ENCODE measurements at regions not wholly inside any gene's neighbourhood (a gene's known extent, or its start where the extent isn't known, plus 50 kb on each side); places are given as distances from the start of the nearest gene placed in this dataset.

DNA sequence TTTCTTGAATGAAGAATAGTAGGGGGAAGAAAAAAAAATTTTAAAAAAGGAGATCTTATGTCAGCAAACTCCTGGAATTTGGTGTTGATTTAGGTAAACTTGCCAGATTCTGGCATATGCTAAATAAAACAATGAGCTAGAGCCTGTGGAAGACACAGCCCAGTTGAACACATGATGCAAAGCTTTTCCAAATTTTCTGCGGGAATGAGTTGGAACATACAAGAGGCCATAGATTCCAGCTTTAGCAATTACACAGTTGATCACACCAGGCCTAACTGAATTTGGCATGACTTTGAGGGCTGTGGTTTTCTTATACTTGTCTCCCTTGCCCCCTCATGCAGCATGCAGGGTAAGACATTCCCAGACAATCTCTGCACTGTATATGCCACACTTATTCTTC is 297.0 kb downstream of the SH3GL2 start:
- no peak overlapping the region for H3K4me3 Mint-ChIP-seq (ENCODE audit: unreplicated experiment)
- H3K27me3 Mint-ChIP-seq (ENCODE audit: low read depth), result peaks cover 2% of the 10 kb centered on the region
- DNase-seq (ENCODE audit: low spot score), result no peak
- peaks cover 6% of the 10 kb centered on the region for H3K9me3 Mint-ChIP-seq (ENCODE audit: low read depth)
- H3K27ac Mint-ChIP-seq (ENCODE audit: unreplicated experiment), result no peak overlapping the region
- TF ChIP-seq, protein P1, sequence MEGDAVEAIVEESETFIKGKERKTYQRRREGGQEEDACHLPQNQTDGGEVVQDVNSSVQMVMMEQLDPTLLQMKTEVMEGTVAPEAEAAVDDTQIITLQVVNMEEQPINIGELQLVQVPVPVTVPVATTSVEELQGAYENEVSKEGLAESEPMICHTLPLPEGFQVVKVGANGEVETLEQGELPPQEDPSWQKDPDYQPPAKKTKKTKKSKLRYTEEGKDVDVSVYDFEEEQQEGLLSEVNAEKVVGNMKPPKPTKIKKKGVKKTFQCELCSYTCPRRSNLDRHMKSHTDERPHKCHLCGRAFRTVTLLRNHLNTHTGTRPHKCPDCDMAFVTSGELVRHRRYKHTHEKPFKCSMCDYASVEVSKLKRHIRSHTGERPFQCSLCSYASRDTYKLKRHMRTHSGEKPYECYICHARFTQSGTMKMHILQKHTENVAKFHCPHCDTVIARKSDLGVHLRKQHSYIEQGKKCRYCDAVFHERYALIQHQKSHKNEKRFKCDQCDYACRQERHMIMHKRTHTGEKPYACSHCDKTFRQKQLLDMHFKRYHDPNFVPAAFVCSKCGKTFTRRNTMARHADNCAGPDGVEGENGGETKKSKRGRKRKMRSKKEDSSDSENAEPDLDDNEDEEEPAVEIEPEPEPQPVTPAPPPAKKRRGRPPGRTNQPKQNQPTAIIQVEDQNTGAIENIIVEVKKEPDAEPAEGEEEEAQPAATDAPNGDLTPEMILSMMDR (IDR thresholded peaks at IDR 0.05), result no peak
- H3K4me1 Mint-ChIP-seq (ENCODE audit: low read depth), result peaks cover 9% of the 10 kb centered on the region
- H3K36me3 Mint-ChIP-seq (ENCODE audit: low read depth), result peaks cover 2% of the 10 kb centered on the region

- Mint-ChIP-seq H3K9me3 (ENCODE audit: low read depth) (peaks cover 6% of the 10 kb centered on the region), H3K4me1 (ENCODE audit: low read depth) (peaks cover 15% of the 10 kb centered on the region), H3K4me3 (ENCODE audit: unreplicated experiment) (no peak overlapping the region), H3K27me3 (ENCODE audit: low read depth) (peaks cover 2% of the 10 kb centered on the region), H3K36me3 (ENCODE audit: low read depth) (peaks cover 2% of the 10 kb centered on the region), H3K27ac (ENCODE audit: unreplicated experiment) (no peak overlapping the region)
- TF ChIP-seq, protein P1 (IDR thresholded peaks at IDR 0.05), result no peak
- no peak for DNase-seq (ENCODE audit: low spot score)
Observed at GRCh38 chr9:17876687-17877086, 297.8 kb downstream of the SH3GL2 start.

GRCh38 chr9:17878810-17879370 is 300.0 kb downstream of the SH3GL2 start:
- DNase-seq (ENCODE audit: low spot score), result no peak
- Mint-ChIP-seq H3K4me3 (ENCODE audit: unreplicated experiment) (no peak overlapping the region), H3K4me1 (ENCODE audit: low read depth) (peaks cover 8% of the 10 kb centered on the region), H3K27me3 (ENCODE audit: low read depth) (no peaks in the 10 kb centered on the region), H3K36me3 (ENCODE audit: low read depth) (no peaks in the 10 kb centered on the region), H3K9me3 (ENCODE audit: low read depth) (peaks cover 3% of the 10 kb centered on the region), H3K27ac (ENCODE audit: unreplicated experiment) (no peak overlapping the region)
- TF ChIP-seq, protein P1 (IDR thresholded peaks at IDR 0.05), result no peak

DNA sequence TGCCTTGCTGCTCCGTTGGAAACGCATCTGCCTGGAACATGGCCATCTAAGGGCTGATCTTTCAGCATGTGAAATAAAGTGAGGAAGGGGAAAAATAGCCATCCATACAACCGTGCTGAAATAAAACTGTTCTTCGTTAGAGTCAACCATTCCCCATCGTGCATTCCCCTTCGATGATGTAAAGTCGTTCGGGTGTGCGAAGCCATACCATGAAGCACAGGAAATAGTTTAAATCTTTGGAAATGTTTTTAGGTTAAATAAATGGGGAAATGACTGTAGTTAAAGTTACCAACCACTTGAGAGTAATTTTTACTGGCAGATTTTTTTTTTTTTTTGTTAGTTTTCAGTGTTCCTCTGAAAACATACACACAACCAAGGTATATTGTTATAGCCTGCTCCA is 302.5 kb downstream of the SH3GL2 start:
- H3K4me3 Mint-ChIP-seq (ENCODE audit: unreplicated experiment), result no peak overlapping the region
- TF ChIP-seq, protein P1 (IDR thresholded peaks at IDR 0.05), result no peak
- no peaks in the 10 kb centered on the region for H3K9me3 Mint-ChIP-seq (ENCODE audit: low read depth)
- DNase-seq (ENCODE audit: low spot score), result no peak
- H3K27me3 Mint-ChIP-seq (ENCODE audit: low read depth), result peaks cover 5% of the 10 kb centered on the region
- H3K4me1 Mint-ChIP-seq (ENCODE audit: low read depth), result peaks cover 8% of the 10 kb centered on the region
- H3K36me3 Mint-ChIP-seq (ENCODE audit: low read depth), result no peaks in the 10 kb centered on the region
- H3K27ac Mint-ChIP-seq (ENCODE audit: unreplicated experiment), result no peak overlapping the region

- Mint-ChIP-seq H3K9me3 (ENCODE audit: low read depth) (no peaks in the 10 kb centered on the region), H3K4me3 (ENCODE audit: unreplicated experiment) (no peak overlapping the region), H3K27me3 (ENCODE audit: low read depth) (peaks cover 5% of the 10 kb centered on the region), H3K27ac (ENCODE audit: unreplicated experiment) (no peak overlapping the region), H3K36me3 (ENCODE audit: low read depth) (no peaks in the 10 kb centered on the region), H3K4me1 (ENCODE audit: low read depth) (peaks cover 8% of the 10 kb centered on the region)
- TF ChIP-seq, protein P1 (IDR thresholded peaks at IDR 0.05), result no peak
- no peak for DNase-seq (ENCODE audit: low spot score)
Observed at GRCh38 chr9:17882688-17883594, 304.1 kb downstream of the SH3GL2 start.
